ENCODE measurements at regions not wholly inside any gene's neighbourhood (a gene's known extent, or its start where the extent isn't known, plus 50 kb on each side); places are given as distances from the start of the nearest gene placed in this dataset.

DNA sequence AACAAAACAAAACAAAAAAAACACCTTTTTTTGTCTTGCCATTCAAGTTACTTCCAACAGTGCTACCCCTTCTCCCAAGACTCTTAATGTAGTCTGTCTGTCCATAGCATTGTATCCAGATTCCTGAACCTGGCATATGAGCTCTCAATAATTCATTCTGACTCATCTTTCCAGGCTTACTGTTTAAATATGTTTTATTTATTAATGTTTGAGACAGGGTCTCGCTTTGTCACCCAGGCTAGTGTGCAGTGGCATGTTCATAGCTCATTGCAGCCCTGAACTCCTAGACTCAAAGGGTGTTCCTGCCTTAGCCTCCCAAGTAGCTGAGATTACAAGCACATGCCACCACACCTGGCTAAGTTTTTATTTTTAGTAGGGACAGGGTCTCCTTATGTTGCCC is 208.0 kb upstream of the DMRT1 start:
- no peak for DNase-seq

DNA sequence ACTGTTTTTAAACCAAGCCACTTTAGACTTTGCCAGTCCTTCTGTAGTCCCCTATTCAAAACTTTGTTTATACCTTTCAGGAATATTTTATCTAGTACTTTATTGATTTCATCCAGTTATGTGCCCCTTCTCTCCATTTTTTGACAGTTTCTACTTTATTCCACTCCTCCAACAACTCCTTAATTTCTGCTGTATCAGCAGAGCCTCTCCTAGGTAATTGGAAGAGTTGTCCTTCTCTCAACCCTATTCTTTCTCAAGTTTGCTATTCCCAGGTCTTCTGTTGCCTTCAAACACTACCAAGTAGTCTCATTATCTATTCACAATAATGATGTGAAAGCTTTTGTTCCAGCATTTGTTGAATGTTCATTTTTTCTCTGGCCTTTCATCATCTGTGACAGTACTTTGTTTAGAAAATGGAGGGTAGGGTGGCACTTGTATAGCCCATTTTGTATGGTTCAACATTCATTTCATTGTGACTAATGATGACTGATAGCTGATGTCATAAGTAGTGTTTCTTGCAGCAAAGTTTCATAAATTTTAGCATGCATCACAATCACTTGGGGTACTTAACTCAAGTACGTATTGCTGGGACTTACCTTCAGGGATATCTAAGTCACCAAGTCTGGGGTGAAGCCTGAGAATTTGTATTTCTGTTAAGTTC is 204.4 kb upstream of the DMRT1 start:
- DNase-seq: no peak

DNA sequence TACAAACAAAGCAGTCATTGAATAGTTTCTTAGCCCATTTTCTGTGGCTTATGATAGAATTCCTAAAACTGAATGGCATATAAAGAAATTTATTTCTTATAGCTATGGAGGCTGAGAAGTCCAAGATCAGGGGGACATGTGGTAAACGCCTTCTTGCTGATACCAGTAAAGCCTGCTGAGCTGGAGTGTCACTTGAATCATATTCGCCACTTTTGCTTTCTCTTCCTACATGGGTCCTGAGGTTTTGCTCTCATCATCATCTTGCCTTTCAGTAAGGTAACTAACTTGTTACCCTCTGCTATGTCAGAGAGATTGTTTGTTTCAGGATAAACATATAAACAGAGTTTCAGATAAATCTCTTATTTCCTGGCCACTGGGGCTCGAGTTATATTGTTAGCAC is 203.3 kb upstream of the DMRT1 start:
- DNase-seq: no peak

DNA sequence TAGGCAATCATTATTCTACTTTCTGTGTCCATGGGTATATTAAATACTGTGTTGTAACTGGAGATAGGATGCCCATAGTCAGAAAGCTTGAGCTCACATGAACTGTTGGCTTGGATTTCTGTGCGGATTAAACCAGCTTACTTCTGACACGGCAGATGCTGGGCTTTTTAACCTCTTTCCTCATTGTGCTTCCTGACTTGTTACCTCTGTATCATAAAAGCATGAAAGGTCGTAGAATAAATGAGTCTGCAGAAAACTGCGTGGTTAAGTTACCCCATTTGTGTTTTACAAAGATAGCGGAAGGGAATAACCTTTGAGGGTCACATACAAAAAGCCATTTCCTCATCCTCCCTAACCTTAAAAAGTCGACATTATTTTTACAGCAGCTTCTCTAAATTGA is 199.5 kb upstream of the DMRT1 start:
- DNase-seq: no peak

DNA sequence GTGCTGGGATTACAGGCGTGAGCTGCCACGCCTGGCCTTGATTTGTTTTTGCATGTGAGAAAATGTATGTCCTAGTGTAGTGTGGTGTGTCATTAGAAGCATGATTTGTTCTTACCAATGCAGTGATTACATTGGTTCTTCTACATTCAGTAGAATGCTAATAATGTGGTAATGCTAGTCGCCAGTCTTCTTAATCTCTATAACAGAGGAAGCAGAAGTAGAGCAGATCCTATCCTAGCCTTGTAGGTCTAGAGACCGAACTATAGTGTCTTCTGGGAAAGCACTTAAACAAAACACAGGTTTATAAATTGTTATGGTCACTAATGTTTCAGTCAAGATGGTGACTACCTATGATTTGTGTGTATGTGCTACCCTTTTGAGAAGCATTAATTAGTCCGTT is 197.5 kb upstream of the DMRT1 start:
- DNase-seq: no peak

DNA sequence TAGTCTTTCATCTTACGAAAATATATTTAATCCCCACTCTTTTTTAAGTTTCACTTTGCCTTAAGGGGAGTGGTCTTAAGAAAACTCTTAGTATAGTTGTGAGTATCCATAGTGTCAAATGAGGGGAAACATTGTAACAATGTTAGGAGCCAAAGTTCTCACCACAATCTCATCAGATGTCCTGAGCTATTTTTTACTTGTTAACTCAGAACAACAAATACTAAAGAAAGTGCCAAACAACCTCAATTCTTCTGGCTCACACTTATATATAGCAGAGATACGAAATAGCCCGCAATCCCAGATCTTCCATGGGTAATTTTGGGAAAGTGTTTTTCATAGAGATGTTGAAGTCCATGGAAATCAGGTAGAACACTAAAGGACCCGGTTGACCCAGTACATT is 194.0 kb upstream of the DMRT1 start:
- no peak for DNase-seq

DNA sequence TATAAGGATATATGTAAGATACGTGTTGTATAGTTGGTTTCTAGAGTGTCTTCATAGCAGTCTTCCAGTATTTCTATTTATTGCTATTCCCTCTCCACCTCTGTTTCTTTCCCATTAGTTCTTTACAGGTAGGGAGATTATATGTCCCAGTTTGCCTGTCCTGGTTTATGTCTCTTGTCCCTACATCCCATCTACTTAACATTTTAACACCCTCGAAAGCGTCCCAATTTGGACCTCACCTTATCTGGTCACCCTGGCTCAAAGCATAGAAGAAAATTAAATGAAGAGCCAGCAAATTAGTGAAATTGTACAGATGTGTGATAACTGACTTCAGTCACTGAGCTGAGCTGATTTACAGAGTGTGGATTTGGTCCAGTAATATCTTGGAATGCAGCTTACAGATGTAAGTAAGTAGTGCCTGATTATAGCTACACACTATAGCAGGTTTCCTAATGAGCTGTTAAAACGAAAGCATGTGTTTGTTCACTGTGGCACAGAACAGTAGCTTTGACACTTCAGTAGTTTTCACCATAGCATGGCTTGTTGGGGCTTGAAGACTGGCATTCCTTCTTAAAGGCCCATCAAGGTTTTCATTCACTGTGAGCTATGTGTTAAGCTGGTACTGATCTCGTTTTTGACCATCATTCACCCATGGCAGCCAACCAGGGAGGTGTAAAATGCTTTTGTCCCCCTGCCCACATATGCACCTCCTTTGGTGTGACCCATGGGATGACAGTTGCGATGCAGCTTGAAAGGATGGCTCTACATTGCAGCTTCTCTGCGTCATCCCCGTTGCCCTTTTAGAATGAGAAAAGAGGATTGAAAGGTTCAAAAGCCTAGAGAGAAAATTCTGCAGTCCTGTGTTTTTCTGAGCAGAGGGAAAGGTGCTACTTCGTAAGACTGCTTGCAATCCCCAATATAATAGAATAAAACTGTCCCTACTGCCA is 192.1 kb upstream of the DMRT1 start:
- no peak for DNase-seq

DNA sequence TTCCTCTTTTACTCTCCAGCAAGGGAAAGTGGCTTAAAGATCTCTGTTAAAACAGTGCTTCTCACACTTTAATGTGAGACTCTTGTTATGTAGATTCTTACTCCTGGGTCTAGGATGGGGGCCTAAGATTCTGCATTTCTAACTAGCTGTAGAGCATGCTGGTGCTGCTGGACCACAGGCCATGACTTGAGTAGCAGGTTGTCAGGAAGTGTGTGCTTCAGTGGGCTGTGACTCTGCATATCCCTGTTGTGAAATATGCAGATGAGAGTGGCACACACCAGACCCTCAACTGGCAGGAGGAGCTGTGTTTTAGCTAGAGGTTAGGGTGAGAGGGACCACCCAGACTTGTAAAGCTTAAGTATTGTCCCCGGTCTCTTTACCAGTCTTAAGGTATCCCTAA is 191.1 kb upstream of the DMRT1 start:
- no peak for DNase-seq

DNA sequence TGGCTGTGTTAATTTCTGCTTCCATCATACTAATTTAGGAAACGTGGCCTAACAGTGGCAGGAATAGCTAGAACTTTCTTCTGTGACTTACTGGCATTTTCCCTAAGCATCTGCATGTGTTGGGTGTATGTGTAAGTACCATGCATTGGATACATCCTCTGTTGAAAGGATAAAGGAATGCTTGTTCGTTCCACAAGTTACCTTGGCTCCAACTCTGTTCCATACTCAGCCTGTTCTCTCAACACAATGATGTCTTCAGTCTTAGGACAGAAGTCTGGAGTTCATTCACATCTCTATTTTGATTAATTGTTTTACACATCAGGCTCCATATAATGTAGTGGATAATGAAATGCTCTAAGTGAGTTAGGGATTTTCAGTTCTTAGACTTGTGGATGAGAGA is 190.1 kb upstream of the DMRT1 start:
- DNase-seq: no peak

DNA sequence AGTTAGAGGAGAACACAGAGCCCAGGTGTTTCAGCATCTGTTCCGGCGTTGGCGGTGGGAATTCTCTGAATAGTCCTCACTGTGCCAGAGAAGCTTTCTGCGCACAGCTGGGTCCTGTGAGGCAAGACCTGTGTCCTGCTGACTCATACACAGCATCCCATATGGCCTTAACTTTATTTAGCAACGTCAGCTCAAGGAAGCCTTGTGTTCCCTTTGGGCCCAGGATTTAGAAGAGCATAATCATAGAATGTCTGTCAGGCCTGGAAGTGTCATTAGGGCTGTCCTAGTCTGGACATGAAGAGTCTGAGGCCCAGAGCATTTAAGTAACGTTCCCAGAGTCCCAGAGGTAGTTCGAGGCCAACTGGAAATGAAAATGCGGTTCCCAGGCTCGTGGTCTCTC is 188.6 kb upstream of the DMRT1 start:
- no peak for DNase-seq

DNA sequence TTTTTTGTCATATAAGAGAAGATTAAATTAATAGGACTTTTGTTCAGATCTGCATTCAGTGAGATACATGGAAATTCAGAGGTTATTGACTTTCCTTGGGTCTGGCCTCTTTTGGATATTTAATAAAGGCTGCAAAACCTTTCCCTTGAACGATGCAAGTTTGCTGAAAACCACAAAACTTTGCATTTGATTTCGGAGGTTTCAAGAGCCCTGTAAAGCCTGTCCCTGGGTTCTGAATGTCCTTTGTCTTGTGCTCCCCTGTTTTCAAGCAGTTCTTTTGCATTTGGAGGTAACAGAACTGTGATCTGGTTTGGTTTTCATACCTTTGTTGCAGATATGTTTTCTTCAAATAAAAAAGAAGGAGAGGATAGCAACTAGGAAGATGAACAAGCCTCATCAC is 188.1 kb upstream of the DMRT1 start:
- DNase-seq: no peak

DNA sequence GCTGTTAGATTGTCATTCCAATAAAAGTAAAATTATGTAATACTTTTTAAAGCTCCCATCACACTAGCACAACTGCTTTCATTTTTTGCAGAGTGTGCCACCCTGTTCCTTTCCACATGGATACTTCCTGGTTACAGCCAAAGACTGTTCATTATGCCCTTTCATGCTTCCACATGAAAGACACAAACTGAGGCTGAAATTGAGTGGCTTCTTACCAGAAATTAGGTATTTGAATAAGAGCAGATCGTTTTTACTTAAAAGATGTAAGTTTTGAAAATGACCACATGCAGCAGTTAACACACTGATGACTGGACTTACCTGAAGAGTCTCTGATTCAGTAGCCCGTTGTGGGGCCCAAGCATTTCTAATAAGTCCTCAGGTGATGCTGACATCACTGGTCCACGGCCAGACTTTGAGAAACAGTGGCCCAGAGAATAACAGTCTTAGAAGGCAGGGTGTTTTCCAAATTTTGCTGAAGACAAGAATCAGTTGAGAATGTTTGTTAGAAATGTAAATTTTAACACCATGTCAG is 187.6 kb upstream of the DMRT1 start:
- no peak for DNase-seq

DNA sequence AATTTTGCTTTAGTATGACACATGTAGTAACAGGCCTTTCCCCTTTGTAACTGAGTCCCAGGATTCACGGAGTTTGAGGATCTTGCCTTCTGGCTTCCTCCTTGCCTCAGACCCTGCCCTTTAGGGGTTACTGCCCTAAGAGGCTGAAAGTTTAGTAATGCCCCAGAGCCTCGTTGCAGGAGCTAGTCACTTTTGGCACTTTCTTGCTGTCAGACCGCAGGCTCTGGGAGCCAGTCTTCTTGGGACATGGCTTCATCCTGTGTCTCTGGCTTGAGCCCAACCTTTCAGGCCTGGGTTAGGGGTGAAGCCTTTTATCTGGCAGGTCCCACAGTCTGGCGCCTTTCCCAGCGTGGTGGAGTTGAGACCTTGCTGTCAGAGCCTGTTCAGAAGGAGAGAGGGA is 185.6 kb upstream of the DMRT1 start:
- no peak for DNase-seq

DNA sequence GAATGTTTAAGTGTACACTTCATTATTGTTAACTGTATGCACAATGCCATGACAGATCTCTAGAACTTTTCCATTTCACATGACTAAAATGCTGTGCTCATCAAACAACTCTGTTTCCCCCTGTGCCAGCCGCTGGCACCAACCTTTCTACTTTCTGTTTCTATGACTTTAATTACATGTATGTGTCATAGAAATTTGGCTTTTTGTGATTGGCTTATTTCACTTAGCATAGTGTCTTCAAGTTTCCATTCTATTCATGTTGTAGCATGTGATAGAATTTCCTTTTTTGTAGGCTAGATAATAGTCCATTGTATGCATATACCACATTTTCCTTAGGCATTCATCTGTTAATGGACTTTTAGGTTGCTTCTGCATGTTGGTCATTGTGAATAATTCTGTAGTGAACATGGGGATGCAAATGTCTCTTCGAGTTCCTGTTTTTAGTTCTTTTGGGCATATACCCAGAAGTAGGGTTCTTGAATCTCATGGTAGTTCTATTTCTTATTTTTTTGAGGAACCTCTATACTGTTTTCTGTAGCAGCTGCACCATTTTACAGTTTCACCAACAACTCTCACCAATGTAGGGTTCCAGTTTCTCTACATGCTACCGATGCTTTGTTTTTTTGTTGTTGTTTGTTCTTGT is 184.4 kb upstream of the DMRT1 start:
- no peak for DNase-seq

DNA sequence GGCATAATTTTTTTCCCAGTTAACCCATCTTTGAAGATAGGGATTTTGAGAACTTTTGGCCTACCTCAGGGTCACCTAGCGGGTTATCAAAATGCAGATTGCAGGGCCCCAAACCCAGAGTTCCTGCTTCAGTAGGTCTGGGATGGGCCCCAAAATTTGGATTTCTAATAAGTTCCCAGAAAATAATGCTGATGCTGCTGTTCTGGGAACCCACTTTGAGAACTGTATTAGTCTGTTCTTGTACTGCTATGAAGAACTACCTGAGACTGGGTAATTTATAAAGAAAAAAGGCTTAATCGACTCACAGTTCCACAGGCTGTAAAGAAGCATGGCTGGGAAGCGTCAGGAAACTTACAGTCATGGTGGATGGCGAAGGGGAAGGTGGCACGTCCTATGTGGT is 182.2 kb upstream of the DMRT1 start:
- no peak for DNase-seq

DNA sequence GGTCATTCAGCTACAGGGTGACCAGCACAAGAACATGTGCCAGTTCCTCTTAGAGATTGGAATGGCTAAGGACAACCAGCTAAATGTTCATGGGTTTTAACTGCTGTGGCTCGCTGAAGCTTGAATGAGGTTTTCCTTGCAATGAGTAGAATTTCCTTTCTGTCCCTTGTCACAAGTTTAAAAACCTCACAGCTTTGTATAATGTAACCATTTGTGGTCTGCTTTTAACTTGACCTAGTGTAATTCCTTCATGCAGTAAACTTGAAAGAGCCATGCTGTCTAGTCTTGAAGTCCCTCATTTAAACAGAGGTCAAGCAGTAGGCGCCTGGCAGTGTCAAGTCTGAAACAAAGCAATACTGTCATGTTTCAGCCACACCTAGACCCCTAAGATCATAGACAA is 181.3 kb upstream of the DMRT1 start:
- no peak for DNase-seq

DNA sequence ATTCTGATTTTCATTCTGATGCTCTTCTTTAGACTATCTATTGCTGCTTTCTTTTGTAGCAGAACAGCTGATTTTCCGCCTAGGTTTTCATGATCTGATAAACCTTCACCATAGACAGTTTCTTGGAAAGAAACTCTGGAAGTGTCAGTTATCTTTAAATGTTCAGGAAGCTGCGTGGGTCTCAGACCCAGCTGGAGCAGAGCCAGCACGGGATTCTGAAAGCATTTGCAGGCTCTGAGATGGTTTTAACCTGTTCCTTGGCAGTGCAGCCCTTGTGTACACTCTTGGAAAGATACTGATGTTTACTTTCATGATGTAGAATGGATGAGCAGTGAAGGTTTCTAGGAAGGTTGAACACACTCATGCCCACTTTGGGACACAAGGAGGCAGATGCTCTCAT is 178.0 kb upstream of the DMRT1 start:
- DNase-seq: no peak

DNA sequence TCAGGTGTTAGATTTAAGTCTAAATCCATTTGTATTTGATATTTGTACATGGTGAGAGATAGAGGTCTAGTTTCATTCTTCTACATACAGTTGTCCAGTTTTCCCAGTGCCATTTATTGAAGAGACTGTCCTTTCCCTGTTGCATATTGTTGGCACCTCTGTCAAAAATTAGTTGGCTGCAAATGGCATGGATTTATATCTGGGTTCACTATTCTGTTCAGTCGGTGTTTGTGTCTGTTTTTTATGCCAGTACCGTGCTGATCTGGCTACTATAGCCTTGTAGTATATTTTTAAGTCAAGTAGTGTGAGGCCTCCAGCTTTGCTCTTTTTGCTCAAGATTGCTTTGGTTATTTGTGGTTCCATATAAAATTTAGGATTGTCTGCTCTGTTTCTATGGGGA is 176.2 kb upstream of the DMRT1 start:
- no peak for DNase-seq

DNA sequence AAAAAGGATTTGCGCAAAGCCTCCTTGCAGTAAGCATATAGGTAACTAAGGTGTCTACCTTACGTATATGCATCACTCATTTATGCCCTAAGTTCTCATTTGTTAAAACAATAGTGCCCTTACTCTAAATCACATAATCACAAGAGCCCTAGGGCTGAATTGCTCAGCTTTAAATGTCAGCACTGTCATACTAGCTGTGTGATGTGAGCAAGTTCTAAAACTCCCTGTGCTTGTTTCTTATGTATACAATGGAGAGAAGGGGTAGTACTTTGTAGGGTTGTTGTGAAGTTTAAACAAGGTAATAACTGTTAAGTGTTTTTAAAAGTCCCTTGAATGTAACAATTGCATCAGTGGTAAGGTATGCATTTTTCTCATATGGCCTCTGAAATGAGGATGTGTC is 169.5 kb upstream of the DMRT1 start:
- no peak for DNase-seq

DNA sequence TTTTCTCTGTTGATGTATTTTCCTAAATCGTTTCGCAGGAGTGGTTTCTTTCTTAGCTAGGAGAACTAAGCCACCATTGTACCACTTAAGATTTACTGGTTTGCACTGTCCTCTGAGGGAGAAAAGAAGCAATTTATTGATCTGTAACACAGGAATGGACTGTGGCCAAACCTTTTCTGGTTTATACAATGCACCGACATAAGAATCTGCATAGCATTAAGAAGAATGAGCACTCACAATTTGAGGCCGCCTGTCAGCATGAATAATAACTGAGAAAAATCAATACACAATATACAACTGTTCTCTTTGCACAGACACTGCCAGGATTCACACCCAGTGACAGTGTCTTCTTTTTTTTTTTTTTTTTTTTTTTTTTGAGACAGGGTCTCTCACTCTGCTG is 168.6 kb upstream of the DMRT1 start:
- DNase-seq: no peak

DNA sequence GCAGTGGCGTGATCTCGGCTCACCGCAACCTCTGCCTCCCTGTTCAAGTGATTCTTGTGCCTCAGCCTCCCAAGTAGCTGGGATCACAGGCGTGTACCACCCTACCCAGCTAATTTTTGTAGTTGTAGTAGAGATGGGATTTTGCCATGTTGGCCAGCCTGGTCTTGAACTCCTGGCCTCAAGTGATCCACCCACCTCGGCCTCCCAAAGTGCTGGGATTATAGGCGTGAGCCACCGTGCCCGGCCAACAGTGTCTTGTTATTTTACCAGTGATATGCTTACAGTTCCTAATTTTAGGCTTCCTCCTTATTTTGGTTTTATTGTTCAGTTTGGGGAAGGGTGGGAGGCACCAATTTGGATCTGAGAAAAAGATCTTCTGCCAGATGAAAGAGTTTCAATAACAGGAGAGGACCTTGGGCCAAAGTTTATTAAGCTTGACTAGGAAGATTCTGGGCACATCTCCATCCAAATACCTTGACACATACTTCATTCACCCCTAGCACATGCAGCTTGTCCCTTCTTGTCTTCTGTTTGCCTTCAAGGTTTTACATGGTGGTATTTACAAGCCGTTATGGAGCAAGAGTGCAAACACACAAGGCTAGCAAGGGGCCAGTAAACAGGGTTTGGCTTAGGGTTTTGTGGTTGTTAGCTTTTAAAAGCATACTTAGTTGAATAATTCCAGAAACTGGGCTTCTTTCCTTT is 168.1 kb upstream of the DMRT1 start:
- DNase-seq: no peak

DNA sequence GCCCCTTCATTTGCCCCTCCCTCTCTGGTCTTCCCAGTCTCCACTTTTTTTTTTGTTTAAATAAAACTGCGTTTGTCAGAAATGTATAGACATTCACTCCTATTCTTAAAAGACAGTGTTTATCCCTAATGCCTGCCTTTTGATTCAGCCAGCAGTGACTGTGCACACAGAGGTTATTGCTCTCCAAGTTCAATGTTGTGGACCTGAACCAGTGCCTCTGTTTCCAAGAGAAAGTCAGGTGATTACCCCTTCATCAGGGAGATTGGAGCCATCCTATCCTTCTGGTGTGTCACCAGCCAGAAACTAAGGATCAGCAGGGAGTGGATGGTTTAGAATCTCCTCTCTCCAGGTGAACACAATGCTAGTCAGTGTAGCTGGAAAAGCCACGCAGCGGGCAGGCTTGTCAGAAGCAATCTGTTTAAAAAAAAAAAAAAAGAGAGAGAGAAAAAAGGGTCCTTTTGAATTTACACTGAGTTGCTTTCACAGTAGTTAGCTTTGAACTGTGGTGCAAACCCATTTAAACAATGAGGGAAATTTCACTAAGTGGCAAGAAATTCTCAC is 167.5 kb upstream of the DMRT1 start:
- DNase-seq: no peak
